Esophagus muscularis mucosa (tissue), 4 donors: ENCODE measurements at regions not wholly inside any gene's neighbourhood (a gene's known extent, or its start where the extent isn't known, plus 50 kb on each side); places are given as distances from the start of the nearest gene placed in this dataset.
"Not testable (repeated sequence)": the region's sequence is repeated elsewhere in the genome, so short reads cannot be mapped to it uniquely, and the experiment has no call there.

Source experiments
- EP300 ChIP-seq: sonication (generic); formaldehyde crosslinking; IDR thresholded peaks from one replicate; pipeline ENCODE4 v1.6.1; 2017; ENCODE audit warnings: antibody characterized with exemption
- POLR2A ChIP-seq: fragments of 450-650 bp; IDR thresholded peaks from one replicate; pipeline ENCODE4 v1.6.1; 2017; ENCODE audit warnings: antibody characterized with exemption, moderate library complexity, mild to moderate bottlenecking, low read depth
- POLR2AphosphoS5 ChIP-seq, 2 donors: sonication (generic); formaldehyde crosslinking; IDR thresholded peaks; one replicate each; pipeline ENCODE4 v1.6.1; 2017; ENCODE audit warnings: antibody characterized with exemption in 2 of 2
- TF ChIP-seq, protein P1 (sequence below), 3 experiments: fragments of 200-600 bp in 2 of 3; fragments of 450-650 bp in 1 of 3; sonication (generic) in 2 of 3; IDR thresholded peaks; one replicate each; pipeline ENCODE4 v1.5.1; 2017 to 2019; ENCODE audit warnings: antibody characterized with exemption in 3 of 3, mild to moderate bottlenecking in 2 of 3, moderate library complexity in 1 of 3

DNA sequence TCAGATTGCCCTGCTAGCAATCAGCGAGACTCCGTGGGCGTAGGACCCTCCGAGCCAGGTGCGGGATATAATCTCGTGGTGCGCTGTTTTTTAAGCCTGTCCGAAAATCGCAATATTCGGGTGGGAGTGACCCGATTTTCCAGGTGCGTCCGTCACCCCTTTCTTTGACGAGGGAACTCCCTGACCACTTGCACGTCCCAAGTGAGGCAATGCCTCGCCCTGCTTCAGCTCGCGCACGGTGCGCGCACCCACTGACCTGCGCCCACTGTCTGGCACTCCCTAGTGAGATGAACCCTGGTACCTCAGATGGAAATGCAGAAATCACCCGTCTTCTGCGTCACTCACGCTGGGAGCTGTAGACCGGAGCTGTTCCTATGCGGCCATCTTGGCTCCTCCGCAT is 971.0 kb downstream of the NXPH1 start:
- TF ChIP-seq, protein P1, sequence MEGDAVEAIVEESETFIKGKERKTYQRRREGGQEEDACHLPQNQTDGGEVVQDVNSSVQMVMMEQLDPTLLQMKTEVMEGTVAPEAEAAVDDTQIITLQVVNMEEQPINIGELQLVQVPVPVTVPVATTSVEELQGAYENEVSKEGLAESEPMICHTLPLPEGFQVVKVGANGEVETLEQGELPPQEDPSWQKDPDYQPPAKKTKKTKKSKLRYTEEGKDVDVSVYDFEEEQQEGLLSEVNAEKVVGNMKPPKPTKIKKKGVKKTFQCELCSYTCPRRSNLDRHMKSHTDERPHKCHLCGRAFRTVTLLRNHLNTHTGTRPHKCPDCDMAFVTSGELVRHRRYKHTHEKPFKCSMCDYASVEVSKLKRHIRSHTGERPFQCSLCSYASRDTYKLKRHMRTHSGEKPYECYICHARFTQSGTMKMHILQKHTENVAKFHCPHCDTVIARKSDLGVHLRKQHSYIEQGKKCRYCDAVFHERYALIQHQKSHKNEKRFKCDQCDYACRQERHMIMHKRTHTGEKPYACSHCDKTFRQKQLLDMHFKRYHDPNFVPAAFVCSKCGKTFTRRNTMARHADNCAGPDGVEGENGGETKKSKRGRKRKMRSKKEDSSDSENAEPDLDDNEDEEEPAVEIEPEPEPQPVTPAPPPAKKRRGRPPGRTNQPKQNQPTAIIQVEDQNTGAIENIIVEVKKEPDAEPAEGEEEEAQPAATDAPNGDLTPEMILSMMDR (IDR thresholded peaks at IDR 0.05) = not testable (repeated sequence)
- not testable (repeated sequence) for TF ChIP-seq POLR2AphosphoS5 (IDR thresholded peaks at IDR 0.05); POLR2A; EP300
